Activated naive CD4-positive, alpha-beta T cell treated with anti-CD3 and anti-CD28 coated beads, Interleukin-2, amount 50 U/mL, for 72 hours (primary cell): ENCODE measurements at regions not wholly inside any gene's neighbourhood (a gene's known extent, or its start where the extent isn't known, plus 50 kb on each side); places are given as distances from the start of the nearest gene placed in this dataset.
A peak's percentile ranks its signal among the peaks of the same experiment; 100 is the strongest.
"Not testable (repeated sequence)": the region's sequence is repeated elsewhere in the genome, so short reads cannot be mapped to it uniquely, and the experiment has no call there.

Source experiments
- ATAC-seq, 2 donors: fragments of 150-1000 bp; cut with Tn5 transposase; 2 replicates each; pipeline ENCODE4 v1.10.0; 2021; ENCODE audit warnings: mild to moderate bottlenecking in 2 of 2, moderate library complexity in 2 of 2
- DNase-seq, 2 donors: peaks; one replicate each; pipeline ENCODE4 v3.0.0; 2021 to 2022; ENCODE audit warnings: low spot score in 2 of 2
- H3K27ac Mint-ChIP-seq, 2 donors: one replicate each; pipeline ENCODE4 v1.8.0; 2022; ENCODE audit warnings: mild to moderate bottlenecking in 2 of 2, mixed read lengths in 2 of 2
- H3K36me3 Mint-ChIP-seq, 2 donors: one replicate each; pipeline ENCODE4 v1.8.0; 2022; ENCODE audit warnings: mixed read lengths in 2 of 2
- H3K9me3 Mint-ChIP-seq, 2 donors: one replicate each; pipeline ENCODE4 v1.8.0; 2022; ENCODE audit warnings: mixed read lengths in 2 of 2

- no peak for ATAC-seq
- Mint-ChIP-seq H3K36me3 (peaks cover 4 to 6% of the 10 kb centered on the region in 2 donors), H3K27ac (no peak overlapping the region), H3K9me3 (peaks cover 7 to 12% of the 10 kb centered on the region in 2 donors)
- no peak for DNase-seq
These were observed 155.6 kb upstream of the NEBL start for GRCh38 chr10:21052709-21053104.

GRCh38 chr10:21052072-21052708 is 155.1 kb upstream of the NEBL start:
- ATAC-seq (no peak), DNase-seq (no peak)
- H3K27ac Mint-ChIP-seq: no peak overlapping the region
- H3K36me3 Mint-ChIP-seq: peaks cover 4 to 6% of the 10 kb centered on the region in 2 donors
- peaks cover 7 to 12% of the 10 kb centered on the region in 2 donors for H3K9me3 Mint-ChIP-seq

- H3K27ac Mint-ChIP-seq: no peak overlapping the region
- ATAC-seq (peak in 1 of 2 donors; percentile 82), DNase-seq (peak in 1 of 2 donors; percentile 6)
- peaks cover 8 to 10% of the 10 kb centered on the region in 2 donors for H3K9me3 Mint-ChIP-seq
- H3K36me3 Mint-ChIP-seq: no peaks in the 10 kb centered on the region
These were observed 152.4 kb upstream of the NEBL start for GRCh38 chr10:21049482-21049881.

- Mint-ChIP-seq H3K36me3 (no peaks in the 10 kb centered on the region), H3K9me3 (peaks cover 8 to 11% of the 10 kb centered on the region in 2 donors), H3K27ac (no peak overlapping the region)
- ATAC-seq: no peak
- no peak for DNase-seq
These were observed 151.0 kb upstream of the NEBL start for GRCh38 chr10:21048068-21048467.

- no peak overlapping the region for H3K27ac Mint-ChIP-seq
- H3K36me3 Mint-ChIP-seq: no peaks in the 10 kb centered on the region
- DNase-seq (no peak), ATAC-seq (no peak)
- H3K9me3 Mint-ChIP-seq: peaks cover 8 to 11% of the 10 kb centered on the region in 2 donors
These were observed 150.4 kb upstream of the NEBL start for GRCh38 chr10:21047511-21047910.

GRCh38 chr10:21047096-21047495 is 150.0 kb upstream of the NEBL start:
- no peak overlapping the region for H3K27ac Mint-ChIP-seq
- no peak for ATAC-seq
- DNase-seq: no peak
- no peaks in the 10 kb centered on the region for H3K36me3 Mint-ChIP-seq
- peaks cover 6 to 11% of the 10 kb centered on the region in 2 donors for H3K9me3 Mint-ChIP-seq

GRCh38 chr10:21043044-21043443 is 145.9 kb upstream of the NEBL start:
- no peaks in the 10 kb centered on the region for H3K36me3 Mint-ChIP-seq
- no peak for ATAC-seq
- no peak overlapping the region for H3K27ac Mint-ChIP-seq
- peaks cover 0 to 11% of the 10 kb centered on the region in 2 donors for H3K9me3 Mint-ChIP-seq
- no peak for DNase-seq

- peaks cover 0 to 11% of the 10 kb centered on the region in 2 donors for H3K9me3 Mint-ChIP-seq
- DNase-seq (no peak), ATAC-seq (no peak)
- no peak overlapping the region for H3K27ac Mint-ChIP-seq
- H3K36me3 Mint-ChIP-seq: no peaks in the 10 kb centered on the region
These were observed 145.4 kb upstream of the NEBL start for GRCh38 chr10:21042536-21042935.

GRCh38 chr10:21041763-21042458 is 144.8 kb upstream of the NEBL start:
- no peak for DNase-seq
- Mint-ChIP-seq H3K9me3 (peaks cover 0 to 11% of the 10 kb centered on the region in 2 donors), H3K36me3 (no peaks in the 10 kb centered on the region), H3K27ac (no peak overlapping the region)
- no peak for ATAC-seq

GRCh38 chr10:21039721-21040120 is 142.6 kb upstream of the NEBL start:
- H3K36me3 Mint-ChIP-seq: no peaks in the 10 kb centered on the region
- H3K27ac Mint-ChIP-seq: no peak overlapping the region
- ATAC-seq: no peak
- H3K9me3 Mint-ChIP-seq: peaks cover 0 to 11% of the 10 kb centered on the region in 2 donors
- no peak for DNase-seq

GRCh38 chr10:21036757-21037156 is 139.6 kb upstream of the NEBL start:
- ATAC-seq (no peak), DNase-seq (no peak)
- Mint-ChIP-seq H3K9me3 (peaks cover 0 to 8% of the 10 kb centered on the region in 2 donors), H3K36me3 (no peaks in the 10 kb centered on the region), H3K27ac (no peak overlapping the region)

GRCh38 chr10:21034770-21035169 is 137.7 kb upstream of the NEBL start:
- not testable (repeated sequence) for H3K36me3 Mint-ChIP-seq, ATAC-seq, H3K27ac Mint-ChIP-seq, DNase-seq
- H3K9me3 Mint-ChIP-seq: peaks cover 7 to 12% of the 10 kb centered on the region in 2 donors

GRCh38 chr10:21034241-21034640 is 137.1 kb upstream of the NEBL start:
- ATAC-seq: no peak
- H3K9me3 Mint-ChIP-seq: peaks cover 12 to 17% of the 10 kb centered on the region in 2 donors
- no peak for DNase-seq
- H3K36me3 Mint-ChIP-seq: peaks cover 0 to 5% of the 10 kb centered on the region in 2 donors
- H3K27ac Mint-ChIP-seq: no peak overlapping the region

GRCh38 chr10:21032587-21033319 is 135.6 kb upstream of the NEBL start:
- H3K36me3 Mint-ChIP-seq: peaks cover 0 to 7% of the 10 kb centered on the region in 2 donors
- H3K27ac Mint-ChIP-seq: no peak overlapping the region
- no peak for ATAC-seq
- no peak for DNase-seq
- H3K9me3 Mint-ChIP-seq: peaks cover 13 to 19% of the 10 kb centered on the region in 2 donors

GRCh38 chr10:21031232-21031795 is 134.2 kb upstream of the NEBL start:
- H3K9me3 Mint-ChIP-seq: peaks cover 13 to 19% of the 10 kb centered on the region in 2 donors
- peaks cover 0 to 7% of the 10 kb centered on the region in 2 donors for H3K36me3 Mint-ChIP-seq
- H3K27ac Mint-ChIP-seq: no peak overlapping the region
- ATAC-seq: no peak
- no peak for DNase-seq

GRCh38 chr10:21030091-21030490 is 133.0 kb upstream of the NEBL start:
- no peak for ATAC-seq
- peaks cover 13 to 19% of the 10 kb centered on the region in 2 donors for H3K9me3 Mint-ChIP-seq
- no peak for DNase-seq
- no peak overlapping the region for H3K27ac Mint-ChIP-seq
- peaks cover 0 to 7% of the 10 kb centered on the region in 2 donors for H3K36me3 Mint-ChIP-seq

GRCh38 chr10:21022821-21023220 is 125.7 kb upstream of the NEBL start:
- Mint-ChIP-seq H3K27ac (no peak overlapping the region), H3K36me3 (no peaks in the 10 kb centered on the region), H3K9me3 (peaks cover 7 to 13% of the 10 kb centered on the region in 2 donors)
- ATAC-seq (no peak), DNase-seq (no peak)
